ENCODE measurements at regions not wholly inside any gene's neighbourhood (a gene's known extent, or its start where the extent isn't known, plus 50 kb on each side); places are given as distances from the start of the nearest gene placed in this dataset.
A peak's percentile ranks its signal among the peaks of the same experiment; 100 is the strongest.

DNA sequence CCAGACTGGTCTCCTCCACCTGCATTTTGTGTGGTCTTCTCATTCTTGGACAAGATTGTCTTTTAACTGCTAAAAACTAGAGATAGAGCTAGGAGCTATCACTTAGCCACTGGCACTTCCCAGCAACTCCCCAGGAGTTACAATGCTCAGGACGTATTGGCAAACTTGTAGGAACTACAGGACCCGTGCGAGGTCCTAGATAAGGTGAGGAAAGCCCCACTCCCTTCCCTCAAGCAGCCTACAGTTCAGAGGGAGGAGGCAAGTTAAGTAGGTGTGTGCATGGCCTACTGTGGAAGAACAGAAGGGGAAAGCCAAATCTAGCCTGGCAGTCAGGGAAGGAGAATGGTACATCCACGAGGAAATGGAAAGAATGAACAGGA, 504.7 kb upstream of the PROK2 start:
- Mint-ChIP-seq H3K4me1 (peaks cover 4 to 14% (median 10%) of the 10 kb centered on the region in 3 donors), H3K4me3 (peak overlapping the region in 2 of 7 donors; percentile 66 to 71), H3K9me3 (no peaks in the 10 kb centered on the region), H3K27ac (no peak overlapping the region), H3K36me3 (no peaks in the 10 kb centered on the region), H3K27me3 (peaks cover 12 to 41% of the 10 kb centered on the region in 2 donors)
- ChIA-PET POLR2A (interaction anchor here (1.0 kb wide), 1 partner anchor 56 kb away, joined by 3 read pairs; no protein-coding TSS in a partner anchor), CTCF (no interaction called here)
- H3K9me3 ChIP-seq (ENCODE audit: low read length): no peaks in the 10 kb centered on the region
- DNase-seq: no peak
- H3K36me3 ChIP-seq (ENCODE audit: insufficient read depth, low read length): no peaks in the 10 kb centered on the region
- no peaks in the 10 kb centered on the region for H3K4me1 ChIP-seq (ENCODE audit: insufficient read depth, low read length)
- no peak overlapping the region for H3K4me3 ChIP-seq (ENCODE audit: low read length)
- H3K27ac ChIP-seq (ENCODE audit: low read depth, low read length): peak overlapping the region; percentile 5
- H3K27me3 ChIP-seq (ENCODE audit: insufficient read depth, low read length, poor library complexity, severe bottlenecking): no peaks in the 10 kb centered on the region

DNA sequence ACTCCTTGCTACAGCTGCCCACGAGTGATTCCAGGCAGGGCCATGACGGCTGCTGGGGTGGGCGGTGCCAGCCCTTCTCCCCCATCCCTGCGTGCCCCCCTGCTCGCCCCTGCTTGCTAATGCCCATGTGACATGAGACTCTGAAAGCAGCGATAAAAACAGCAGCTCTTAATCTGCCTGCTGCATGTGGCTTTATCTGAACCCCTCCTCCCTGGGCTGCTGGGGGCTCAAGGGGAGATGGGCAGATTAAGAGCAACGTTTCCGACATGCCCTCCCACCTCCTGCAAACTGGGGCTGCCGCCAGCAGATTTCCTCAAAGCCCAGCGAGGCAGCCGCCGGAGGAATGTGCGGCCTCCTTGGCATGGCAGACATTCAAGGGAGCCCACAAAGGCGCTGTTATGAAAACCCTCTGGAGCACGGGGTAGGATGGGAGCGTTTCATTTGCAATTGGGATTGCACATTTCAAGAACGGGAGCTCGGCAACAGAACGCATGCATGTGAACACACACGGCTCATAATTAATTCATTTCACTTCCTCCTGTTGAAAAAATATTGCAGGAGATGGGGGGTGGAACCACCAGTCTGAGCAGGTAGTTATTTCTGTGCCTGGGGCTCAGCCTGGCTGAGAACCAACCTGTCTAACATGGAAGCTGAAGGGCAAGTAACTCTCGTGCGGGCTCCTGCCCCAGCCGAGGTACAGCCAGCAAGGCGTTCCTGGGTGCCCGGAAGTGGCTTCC, 504.2 kb upstream of the PROK2 start:
- Mint-ChIP-seq H3K36me3 (no peaks in the 10 kb centered on the region), H3K27me3 (peaks cover 12 to 41% of the 10 kb centered on the region in 2 donors), H3K27ac (no peak overlapping the region), H3K4me1 (peaks cover 4 to 14% (median 10%) of the 10 kb centered on the region in 3 donors), H3K9me3 (no peaks in the 10 kb centered on the region), H3K4me3 (peak overlapping the region; percentile 26 to 72 (median 56))
- Histone ChIP-seq H3K4me3 (ENCODE audit: low read length) (peak overlapping the region; percentile 45), H3K4me1 (ENCODE audit: insufficient read depth, low read length) (no peaks in the 10 kb centered on the region), H3K9me3 (ENCODE audit: low read length) (no peaks in the 10 kb centered on the region), H3K27ac (ENCODE audit: low read depth, low read length) (peak overlapping the region; percentile 5), H3K36me3 (ENCODE audit: insufficient read depth, low read length) (no peaks in the 10 kb centered on the region), H3K27me3 (ENCODE audit: insufficient read depth, low read length, poor library complexity, severe bottlenecking) (no peaks in the 10 kb centered on the region)
- peak in 1 of 5 donors; percentile 26 for DNase-seq
- ChIA-PET CTCF (no interaction called here), POLR2A (interaction anchor here (1.0 kb wide), 1 partner anchor 56 kb away, joined by 3 read pairs; no protein-coding TSS in a partner anchor)

GRCh38 chr3:72287956-72288355, 503.0 kb upstream of the PROK2 start:
- POLR2A ChIA-PET: no interaction called here
- Histone ChIP-seq H3K4me3 (ENCODE audit: low read length) (no peak overlapping the region), H3K27ac (ENCODE audit: low read depth, low read length) (no peak overlapping the region), H3K36me3 (ENCODE audit: insufficient read depth, low read length) (no peaks in the 10 kb centered on the region), H3K4me1 (ENCODE audit: insufficient read depth, low read length) (no peaks in the 10 kb centered on the region), H3K27me3 (ENCODE audit: insufficient read depth, low read length, poor library complexity, severe bottlenecking) (no peaks in the 10 kb centered on the region), H3K9me3 (ENCODE audit: low read length) (no peaks in the 10 kb centered on the region)
- DNase-seq: no peak
- H3K36me3 Mint-ChIP-seq: peaks cover 0 to 5% (median 0%) of the 10 kb centered on the region in 3 donors
- H3K9me3 Mint-ChIP-seq: peaks cover 0 to 1% (median 0%) of the 10 kb centered on the region in 5 donors
- peaks cover 4 to 14% (median 10%) of the 10 kb centered on the region in 3 donors for H3K4me1 Mint-ChIP-seq
- no peak overlapping the region for H3K27ac Mint-ChIP-seq
- H3K4me3 Mint-ChIP-seq: no peak overlapping the region
- CTCF ChIA-PET: no interaction called here
- peaks cover 12 to 41% of the 10 kb centered on the region in 2 donors for H3K27me3 Mint-ChIP-seq

DNA sequence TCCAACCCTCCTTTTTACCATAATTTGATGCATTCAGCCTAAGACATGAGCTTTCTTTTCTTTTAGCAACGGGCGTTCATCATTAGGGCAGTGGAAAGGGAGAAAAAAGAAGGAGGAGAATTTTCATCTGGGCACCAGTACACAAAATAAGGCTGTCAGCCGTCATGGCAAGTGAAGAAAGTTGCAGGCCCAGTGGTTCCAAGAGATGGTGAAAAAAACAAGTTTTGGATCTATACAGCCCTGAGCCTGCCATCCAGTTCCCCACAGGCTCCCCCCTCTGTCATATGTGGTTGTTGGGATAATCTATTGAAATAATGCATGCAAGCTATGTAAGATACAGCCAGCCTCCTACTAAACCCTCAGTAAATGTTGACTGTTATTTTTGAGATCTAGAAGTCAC, 500.6 kb upstream of the PROK2 start:
- ChIA-PET POLR2A (interaction anchor here (0.5 kb wide), 1 partner anchor 1305 kb away, joined by 5 read pairs; no protein-coding TSS in a partner anchor), CTCF (interaction anchor here (1.3 kb wide), 1 partner anchor 10 kb away, joined by 4 read pairs; no protein-coding TSS in a partner anchor)
- H3K9me3 ChIP-seq (ENCODE audit: low read length): no peaks in the 10 kb centered on the region
- Mint-ChIP-seq H3K4me1 (peaks cover 4 to 14% (median 10%) of the 10 kb centered on the region in 3 donors), H3K27ac (no peak overlapping the region), H3K27me3 (peaks cover 12 to 46% of the 10 kb centered on the region in 2 donors), H3K4me3 (no peak overlapping the region), H3K36me3 (peaks cover 0 to 6% (median 0%) of the 10 kb centered on the region in 3 donors), H3K9me3 (peaks cover 0 to 4% (median 2%) of the 10 kb centered on the region in 5 donors)
- no peak overlapping the region for H3K4me3 ChIP-seq (ENCODE audit: low read length)
- no peak for DNase-seq
- no peaks in the 10 kb centered on the region for H3K27me3 ChIP-seq (ENCODE audit: insufficient read depth, low read length, poor library complexity, severe bottlenecking)
- H3K36me3 ChIP-seq (ENCODE audit: insufficient read depth, low read length): no peaks in the 10 kb centered on the region
- H3K27ac ChIP-seq (ENCODE audit: low read depth, low read length): no peak overlapping the region
- no peaks in the 10 kb centered on the region for H3K4me1 ChIP-seq (ENCODE audit: insufficient read depth, low read length)

GRCh38 chr3:72284471-72284870, 499.5 kb upstream of the PROK2 start:
- H3K4me3 Mint-ChIP-seq: no peak overlapping the region
- H3K27ac Mint-ChIP-seq: no peak overlapping the region
- Histone ChIP-seq H3K4me3 (ENCODE audit: low read length) (no peak overlapping the region), H3K36me3 (ENCODE audit: insufficient read depth, low read length) (no peaks in the 10 kb centered on the region), H3K27ac (ENCODE audit: low read depth, low read length) (no peak overlapping the region), H3K4me1 (ENCODE audit: insufficient read depth, low read length) (no peaks in the 10 kb centered on the region), H3K27me3 (ENCODE audit: insufficient read depth, low read length, poor library complexity, severe bottlenecking) (no peaks in the 10 kb centered on the region), H3K9me3 (ENCODE audit: low read length) (no peaks in the 10 kb centered on the region)
- ChIA-PET CTCF (interaction anchor here (1.3 kb wide), 1 partner anchor 11 kb away, joined by 4 read pairs; no protein-coding TSS in a partner anchor), POLR2A (no interaction called here)
- peaks cover 0 to 6% (median 0%) of the 10 kb centered on the region in 3 donors for H3K36me3 Mint-ChIP-seq
- peaks cover 12 to 43% of the 10 kb centered on the region in 2 donors for H3K27me3 Mint-ChIP-seq
- no peak for DNase-seq
- peaks cover 4 to 11% (median 10%) of the 10 kb centered on the region in 3 donors for H3K4me1 Mint-ChIP-seq
- peaks cover 0 to 4% (median 2%) of the 10 kb centered on the region in 5 donors for H3K9me3 Mint-ChIP-seq

DNA sequence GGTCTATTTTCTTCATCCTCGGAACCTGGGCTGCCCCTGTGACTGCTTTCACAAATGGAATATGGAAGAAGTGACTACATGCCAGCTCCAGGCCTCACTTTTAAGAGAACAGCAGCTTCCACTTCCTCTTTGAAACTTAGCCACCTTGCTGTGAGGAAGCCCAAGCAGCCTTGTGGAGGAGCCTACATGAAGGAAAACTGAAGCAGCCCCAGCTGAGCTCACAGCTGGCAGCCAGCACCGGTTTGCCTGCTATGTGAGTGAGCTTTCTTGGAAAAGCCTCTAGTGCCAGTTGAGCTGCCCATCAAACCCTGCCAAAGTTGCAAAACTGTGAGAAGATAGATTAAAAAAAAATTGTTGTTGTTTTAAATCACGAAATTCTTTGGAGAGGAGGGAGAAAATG, 498.0 kb upstream of the PROK2 start:
- CTCF ChIA-PET: no interaction called here
- peaks cover 11 to 39% of the 10 kb centered on the region in 2 donors for H3K27me3 Mint-ChIP-seq
- Histone ChIP-seq H3K4me1 (ENCODE audit: insufficient read depth, low read length) (no peaks in the 10 kb centered on the region), H3K27ac (ENCODE audit: low read depth, low read length) (no peak overlapping the region), H3K36me3 (ENCODE audit: insufficient read depth, low read length) (no peaks in the 10 kb centered on the region), H3K27me3 (ENCODE audit: insufficient read depth, low read length, poor library complexity, severe bottlenecking) (no peaks in the 10 kb centered on the region), H3K4me3 (ENCODE audit: low read length) (no peak overlapping the region), H3K9me3 (ENCODE audit: low read length) (no peaks in the 10 kb centered on the region)
- DNase-seq: no peak
- peaks cover 0 to 4% (median 2%) of the 10 kb centered on the region in 5 donors for H3K9me3 Mint-ChIP-seq
- POLR2A ChIA-PET: no interaction called here
- H3K4me1 Mint-ChIP-seq: no peaks in the 10 kb centered on the region
- no peak overlapping the region for H3K27ac Mint-ChIP-seq
- no peak overlapping the region for H3K4me3 Mint-ChIP-seq
- H3K36me3 Mint-ChIP-seq: peaks cover 0 to 6% (median 0%) of the 10 kb centered on the region in 3 donors

- POLR2A ChIA-PET: no interaction called here
Measured at GRCh38 chr3:72281551-72281950, 496.6 kb upstream of the PROK2 start.

DNA sequence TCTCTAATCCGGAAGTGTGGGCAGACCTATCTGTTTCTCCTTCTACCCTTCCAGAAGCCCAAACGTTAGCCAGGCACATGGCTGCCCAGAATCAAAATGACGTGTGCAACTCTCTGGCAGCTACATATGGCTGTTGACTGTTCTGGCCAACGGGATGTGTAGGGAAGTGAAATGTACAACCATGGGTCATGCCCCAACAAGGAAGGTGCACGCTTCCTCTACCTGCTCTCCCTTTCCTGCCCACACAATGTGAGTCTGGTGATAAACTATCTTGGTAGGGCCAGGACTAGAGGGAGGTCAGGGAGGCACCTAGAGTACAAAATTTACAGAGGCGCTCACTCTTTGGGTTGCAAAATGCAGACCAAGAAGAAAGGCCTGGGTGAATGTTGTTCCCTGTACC, 495.9 kb upstream of the PROK2 start:
- no peaks in the 10 kb centered on the region for H3K4me1 ChIP-seq (ENCODE audit: insufficient read depth, low read length)
- H3K27me3 ChIP-seq (ENCODE audit: insufficient read depth, low read length, poor library complexity, severe bottlenecking): no peaks in the 10 kb centered on the region
- Mint-ChIP-seq H3K4me1 (no peaks in the 10 kb centered on the region), H3K4me3 (no peak overlapping the region), H3K27me3 (peaks cover 7 to 29% of the 10 kb centered on the region in 2 donors), H3K36me3 (peaks cover 0 to 6% (median 0%) of the 10 kb centered on the region in 3 donors), H3K9me3 (peaks cover 0 to 4% (median 2%) of the 10 kb centered on the region in 5 donors), H3K27ac (no peak overlapping the region)
- no peak for DNase-seq
- ChIA-PET POLR2A (no interaction called here), CTCF (interaction anchor here (1.0 kb wide), 1 partner anchor 22 kb away, joined by 3 read pairs; no protein-coding TSS in a partner anchor)
- no peaks in the 10 kb centered on the region for H3K9me3 ChIP-seq (ENCODE audit: low read length)
- no peak overlapping the region for H3K27ac ChIP-seq (ENCODE audit: low read depth, low read length)
- H3K4me3 ChIP-seq (ENCODE audit: low read length): no peak overlapping the region
- H3K36me3 ChIP-seq (ENCODE audit: insufficient read depth, low read length): no peaks in the 10 kb centered on the region

More at GRCh38 chr3:72281551-72281950, 496.6 kb upstream of the PROK2 start:
- DNase-seq: no peak
- Mint-ChIP-seq H3K36me3 (peaks cover 0 to 6% (median 0%) of the 10 kb centered on the region in 3 donors), H3K27ac (no peak overlapping the region), H3K9me3 (peaks cover 0 to 4% (median 2%) of the 10 kb centered on the region in 5 donors), H3K4me3 (no peak overlapping the region), H3K27me3 (peaks cover 11 to 32% of the 10 kb centered on the region in 2 donors), H3K4me1 (no peaks in the 10 kb centered on the region)
- H3K27ac ChIP-seq (ENCODE audit: low read depth, low read length): no peak overlapping the region
- H3K9me3 ChIP-seq (ENCODE audit: low read length): no peaks in the 10 kb centered on the region
- CTCF ChIA-PET: no interaction called here
- no peaks in the 10 kb centered on the region for H3K27me3 ChIP-seq (ENCODE audit: insufficient read depth, low read length, poor library complexity, severe bottlenecking)
- no peak overlapping the region for H3K4me3 ChIP-seq (ENCODE audit: low read length)
- H3K4me1 ChIP-seq (ENCODE audit: insufficient read depth, low read length): no peaks in the 10 kb centered on the region
- no peaks in the 10 kb centered on the region for H3K36me3 ChIP-seq (ENCODE audit: insufficient read depth, low read length)
